SK-N-SH treated with all-trans-retinoic acid at 6 μM for 48 hours (cell line): ENCODE measurements at regions not wholly inside any gene's neighbourhood (a gene's known extent, or its start where the extent isn't known, plus 50 kb on each side); places are given as distances from the start of the nearest gene placed in this dataset.

ENCODE experiments used
- ATAC-seq: fragments of 200-7000 bp; cut with Tn5 transposase; 3 replicates; pipeline ENCODE4 v1.9.1; 2020; ENCODE audit warnings: mild to moderate bottlenecking, moderate library complexity
- BACH2 ChIP-seq: fragments of 250-450 bp; sonication (Bioruptor Pico); IDR thresholded peaks from 2 replicates; pipeline ENCODE4 v1.9.0; 2021; ENCODE audit warnings: mild to moderate bottlenecking, borderline replicate concordance
- CREB5 ChIP-seq: fragments of 250-450 bp; sonication (Bioruptor Pico); IDR thresholded peaks from 2 replicates; pipeline ENCODE4 v1.5.1; 2020; ENCODE audit warnings: low read depth, mild to moderate bottlenecking, moderate library complexity
- CSDC2 ChIP-seq: fragments of 250-450 bp; sonication (Bioruptor Pico); IDR thresholded peaks from 2 replicates; pipeline ENCODE4 v1.5.0; 2020; ENCODE audit warnings: mild to moderate bottlenecking, moderate library complexity
- ESRRG ChIP-seq: fragments of 250-450 bp; sonication (Bioruptor Pico); IDR thresholded peaks from 2 replicates; pipeline ENCODE4 v1.6.1; 2021; ENCODE audit warnings: mild to moderate bottlenecking
- GLIS3 ChIP-seq: fragments of 250-450 bp; sonication (Bioruptor Pico); IDR thresholded peaks from 2 replicates; pipeline ENCODE4 v1.5.0; 2020; ENCODE audit warnings: mild to moderate bottlenecking, moderate library complexity
- ISL1 ChIP-seq: fragments of 250-450 bp; sonication (Bioruptor Pico); IDR thresholded peaks from 2 replicates; pipeline ENCODE4 v2.1.2; 2022; ENCODE audit warnings: mild to moderate bottlenecking, moderate library complexity
- OSR1 ChIP-seq: fragments of 250-450 bp; sonication (Bioruptor Pico); IDR thresholded peaks from 2 replicates; pipeline ENCODE4 v1.8.0; 2022; ENCODE audit warnings: moderate library complexity, mild to moderate bottlenecking, inconsistent platforms
- PPARA ChIP-seq: fragments of 250-450 bp; sonication (Bioruptor Pico); IDR thresholded peaks from 2 replicates; pipeline ENCODE4 v1.5.0; 2020; ENCODE audit warnings: mild to moderate bottlenecking, borderline replicate concordance
- RARB ChIP-seq: fragments of 250-450 bp; sonication (Bioruptor Pico); IDR thresholded peaks from 2 replicates; pipeline ENCODE4 v1.8.0; 2021; ENCODE audit warnings: mild to moderate bottlenecking, moderate library complexity
- SNAI2 ChIP-seq: fragments of 250-450 bp; sonication (Bioruptor Pico); IDR thresholded peaks from 2 replicates; pipeline ENCODE4 v1.5.0; 2020; ENCODE audit warnings: mild to moderate bottlenecking, moderate library complexity
- TCF4 ChIP-seq: fragments of 250-450 bp; sonication (Bioruptor Pico); IDR thresholded peaks from 2 replicates; pipeline ENCODE4 v1.8.0; 2021; ENCODE audit warnings: mild to moderate bottlenecking, moderate library complexity, borderline replicate concordance
- TOX ChIP-seq: fragments of 250-450 bp; sonication (Bioruptor Pico); IDR thresholded peaks from 2 replicates; pipeline ENCODE4 v1.8.0; 2021; ENCODE audit warnings: mild to moderate bottlenecking, moderate library complexity, borderline replicate concordance
- TSHZ2 ChIP-seq: fragments of 250-450 bp; sonication (Bioruptor Pico); IDR thresholded peaks from 2 replicates; pipeline ENCODE4 v1.5.0; 2020; ENCODE audit warnings: mild to moderate bottlenecking, moderate library complexity
- ZC3H10 ChIP-seq: fragments of 250-450 bp; sonication (Bioruptor Pico); IDR thresholded peaks from 2 replicates; pipeline ENCODE4 v1.5.1; 2021; ENCODE audit warnings: mild to moderate bottlenecking, moderate library complexity
- ZFP3 ChIP-seq: fragments of 250-450 bp; sonication (Bioruptor Pico); IDR thresholded peaks from 2 replicates; pipeline ENCODE4 v1.5.0; 2020; ENCODE audit warnings: mild to moderate bottlenecking, moderate library complexity
- ZFP30 ChIP-seq: fragments of 450-650 bp; formaldehyde crosslinking; IDR thresholded peaks from 2 replicates; pipeline ENCODE4 v1.5.0; 2022; ENCODE audit warnings: mild to moderate bottlenecking, moderate library complexity
- ZNF565 ChIP-seq: fragments of 450-650 bp; formaldehyde crosslinking; conservative IDR thresholded peaks from 2 replicates; pipeline ENCODE4 v1.5.0; 2020; ENCODE audit warnings: low read depth, mild to moderate bottlenecking, moderate library complexity
- ZNF70 ChIP-seq: fragments of 450-650 bp; formaldehyde crosslinking; IDR thresholded peaks from 2 replicates; pipeline ENCODE4 v1.5.0; 2020; ENCODE audit warnings: mild to moderate bottlenecking, moderate library complexity
- ZNF8 ChIP-seq: fragments of 450-650 bp; formaldehyde crosslinking; IDR thresholded peaks from 2 replicates; pipeline ENCODE4 v1.5.0; 2020; ENCODE audit warnings: mild to moderate bottlenecking, moderate library complexity
- TF ChIP-seq, protein P1 (sequence below): fragments of 250-450 bp; sonication (Bioruptor Pico); IDR thresholded peaks from 2 replicates; pipeline ENCODE4 v1.8.0; 2021; ENCODE audit warnings: low read depth, mild to moderate bottlenecking, moderate library complexity, borderline replicate concordance
- TF ChIP-seq, protein P2 (sequence below): fragments of 250-450 bp; sonication (Bioruptor Pico); IDR thresholded peaks from 2 replicates; pipeline ENCODE4 v1.5.1; 2021; ENCODE audit warnings: mild to moderate bottlenecking, moderate library complexity
- TF ChIP-seq, protein P3 (sequence below): fragments of 250-450 bp; sonication (Bioruptor Pico); IDR thresholded peaks from 2 replicates; pipeline ENCODE4 v1.8.0; 2020; ENCODE audit warnings: mild to moderate bottlenecking, moderate library complexity, borderline replicate concordance

GRCh38 chr6:100301731-100302130 lies 163.0 kb downstream of the SIM1 start:
- ATAC-seq = no peak
- TF ChIP-seq ZNF565 (CRISPR knock-in tag) = no peak
- no peak for TF ChIP-seq TSHZ2 (CRISPR knock-in tag)
- TF ChIP-seq ZNF70 = no peak
- TF ChIP-seq TOX (CRISPR knock-in tag) = no peak
- no peak for TF ChIP-seq BACH2
- no peak for TF ChIP-seq PPARA (CRISPR knock-in tag)
- no peak for TF ChIP-seq CSDC2
- TF ChIP-seq ISL1 (CRISPR knock-in tag) = no peak
- TF ChIP-seq CREB5 (CRISPR knock-in tag) = no peak
- TF ChIP-seq ESRRG (CRISPR knock-in tag) = no peak
- TF ChIP-seq RARB (CRISPR knock-in tag) = no peak
- no peak for TF ChIP-seq ZNF8 (CRISPR knock-in tag)
- TF ChIP-seq ZFP3 (CRISPR knock-in tag) = no peak
- no peak for TF ChIP-seq ZC3H10 (CRISPR knock-in tag)
- TF ChIP-seq ZFP30 (CRISPR knock-in tag) = no peak
- no peak for TF ChIP-seq SNAI2 (CRISPR knock-in tag)
- TF ChIP-seq, protein P1, sequence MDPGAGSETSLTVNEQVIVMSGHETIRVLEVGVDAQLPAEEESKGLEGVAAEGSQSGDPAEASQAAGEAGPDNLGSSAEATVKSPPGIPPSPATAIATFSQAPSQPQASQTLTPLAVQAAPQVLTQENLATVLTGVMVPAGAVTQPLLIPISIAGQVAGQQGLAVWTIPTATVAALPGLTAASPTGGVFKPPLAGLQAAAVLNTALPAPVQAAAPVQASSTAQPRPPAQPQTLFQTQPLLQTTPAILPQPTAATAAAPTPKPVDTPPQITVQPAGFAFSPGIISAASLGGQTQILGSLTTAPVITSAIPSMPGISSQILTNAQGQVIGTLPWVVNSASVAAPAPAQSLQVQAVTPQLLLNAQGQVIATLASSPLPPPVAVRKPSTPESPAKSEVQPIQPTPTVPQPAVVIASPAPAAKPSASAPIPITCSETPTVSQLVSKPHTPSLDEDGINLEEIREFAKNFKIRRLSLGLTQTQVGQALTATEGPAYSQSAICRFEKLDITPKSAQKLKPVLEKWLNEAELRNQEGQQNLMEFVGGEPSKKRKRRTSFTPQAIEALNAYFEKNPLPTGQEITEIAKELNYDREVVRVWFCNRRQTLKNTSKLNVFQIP = no peak
- TF ChIP-seq, protein P2, sequence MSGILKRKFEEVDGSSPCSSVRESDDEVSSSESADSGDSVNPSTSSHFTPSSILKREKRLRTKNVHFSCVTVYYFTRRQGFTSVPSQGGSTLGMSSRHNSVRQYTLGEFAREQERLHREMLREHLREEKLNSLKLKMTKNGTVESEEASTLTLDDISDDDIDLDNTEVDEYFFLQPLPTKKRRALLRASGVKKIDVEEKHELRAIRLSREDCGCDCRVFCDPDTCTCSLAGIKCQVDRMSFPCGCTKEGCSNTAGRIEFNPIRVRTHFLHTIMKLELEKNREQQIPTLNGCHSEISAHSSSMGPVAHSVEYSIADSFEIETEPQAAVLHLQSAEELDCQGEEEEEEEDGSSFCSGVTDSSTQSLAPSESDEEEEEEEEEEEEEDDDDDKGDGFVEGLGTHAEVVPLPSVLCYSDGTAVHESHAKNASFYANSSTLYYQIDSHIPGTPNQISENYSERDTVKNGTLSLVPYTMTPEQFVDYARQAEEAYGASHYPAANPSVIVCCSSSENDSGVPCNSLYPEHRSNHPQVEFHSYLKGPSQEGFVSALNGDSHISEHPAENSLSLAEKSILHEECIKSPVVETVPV (CRISPR knock-in tag) = no peak
- TF ChIP-seq TCF4 (CRISPR knock-in tag) = no peak
- TF ChIP-seq GLIS3 = no peak

GRCh38 chr6:100300221-100300736 lies 164.4 kb downstream of the SIM1 start:
- TF ChIP-seq TSHZ2 (CRISPR knock-in tag) (no peak), ZFP30 (CRISPR knock-in tag) (no peak), OSR1 (CRISPR knock-in tag) (0 out of 2 replicates have a peak, but pooled peaks have one; percentile 4)
- TF ChIP-seq, protein P3, sequence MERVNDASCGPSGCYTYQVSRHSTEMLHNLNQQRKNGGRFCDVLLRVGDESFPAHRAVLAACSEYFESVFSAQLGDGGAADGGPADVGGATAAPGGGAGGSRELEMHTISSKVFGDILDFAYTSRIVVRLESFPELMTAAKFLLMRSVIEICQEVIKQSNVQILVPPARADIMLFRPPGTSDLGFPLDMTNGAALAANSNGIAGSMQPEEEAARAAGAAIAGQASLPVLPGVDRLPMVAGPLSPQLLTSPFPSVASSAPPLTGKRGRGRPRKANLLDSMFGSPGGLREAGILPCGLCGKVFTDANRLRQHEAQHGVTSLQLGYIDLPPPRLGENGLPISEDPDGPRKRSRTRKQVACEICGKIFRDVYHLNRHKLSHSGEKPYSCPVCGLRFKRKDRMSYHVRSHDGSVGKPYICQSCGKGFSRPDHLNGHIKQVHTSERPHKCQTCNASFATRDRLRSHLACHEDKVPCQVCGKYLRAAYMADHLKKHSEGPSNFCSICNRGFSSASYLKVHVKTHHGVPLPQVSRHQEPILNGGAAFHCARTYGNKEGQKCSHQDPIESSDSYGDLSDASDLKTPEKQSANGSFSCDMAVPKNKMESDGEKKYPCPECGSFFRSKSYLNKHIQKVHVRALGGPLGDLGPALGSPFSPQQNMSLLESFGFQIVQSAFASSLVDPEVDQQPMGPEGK = no peak
- peak; percentile 91 for ATAC-seq
